NCI-H226 (cell line): ENCODE measurements at regions not wholly inside any gene's neighbourhood (a gene's known extent, or its start where the extent isn't known, plus 50 kb on each side); places are given as distances from the start of the nearest gene placed in this dataset.
"Not testable (repeated sequence)": the region's sequence is repeated elsewhere in the genome, so short reads cannot be mapped to it uniquely, and the experiment has no call there.

Experiments used
- DNase-seq: peaks from one replicate; pipeline ENCODE4 v3.0.0-alpha.2; 2015

- DNase-seq, result no peak
Observed at GRCh38 chr3:109809513-109809912, 472.2 kb upstream of the DPPA4 start.

- no peak for DNase-seq
Observed at GRCh38 chr3:109818081-109818480, 480.7 kb upstream of the DPPA4 start.

GRCh38 chr3:109819734-109820133 lies 482.4 kb upstream of the DPPA4 start:
- DNase-seq, result no peak

- no peak for DNase-seq
Observed at GRCh38 chr3:109825971-109826810, 488.8 kb upstream of the DPPA4 start.

- no peak for DNase-seq
Observed at GRCh38 chr3:109831403-109831802, 494.1 kb upstream of the DPPA4 start.

GRCh38 chr3:109835958-109836357 lies 498.6 kb upstream of the DPPA4 start:
- DNase-seq, result no peak

GRCh38 chr3:109851854-109852253 lies 514.5 kb upstream of the DPPA4 start:
- DNase-seq, result no peak

- no peak for DNase-seq
Observed at GRCh38 chr3:109852283-109852682, 514.9 kb upstream of the DPPA4 start.

GRCh38 chr3:109853077-109853731 lies 515.9 kb upstream of the DPPA4 start:
- no peak for DNase-seq

- peak; percentile 8 for DNase-seq
Observed at GRCh38 chr3:109863701-109864100, 526.4 kb upstream of the DPPA4 start.

- DNase-seq, result no peak
Observed at GRCh38 chr3:109864452-109864851, 527.1 kb upstream of the DPPA4 start.

- no peak for DNase-seq
Observed at GRCh38 chr3:109869586-109869985, 532.2 kb upstream of the DPPA4 start.

GRCh38 chr3:109874896-109875708 lies 537.8 kb upstream of the DPPA4 start:
- DNase-seq, result no peak

- DNase-seq, result not testable (repeated sequence)
Observed at GRCh38 chr3:109877616-109878015, 540.3 kb upstream of the DPPA4 start.

- DNase-seq, result no peak
Observed at GRCh38 chr3:109882144-109882543, 544.8 kb upstream of the DPPA4 start.

- no peak for DNase-seq
Observed at GRCh38 chr3:109887293-109887692, 549.9 kb upstream of the DPPA4 start.

- no peak for DNase-seq
Observed at GRCh38 chr3:109888026-109888425, 550.7 kb upstream of the DPPA4 start.

- no peak for DNase-seq
Observed at GRCh38 chr3:109897734-109898133, 560.4 kb upstream of the DPPA4 start.

- no peak for DNase-seq
Observed at GRCh38 chr3:109899925-109900324, 562.6 kb upstream of the DPPA4 start.

- no peak for DNase-seq
Observed at GRCh38 chr3:109900783-109901182, 563.4 kb upstream of the DPPA4 start.

- no peak for DNase-seq
Observed at GRCh38 chr3:109902549-109902948, 565.2 kb upstream of the DPPA4 start.

- no peak for DNase-seq
Observed at GRCh38 chr3:109903100-109903499, 565.8 kb upstream of the DPPA4 start.

GRCh38 chr3:109910772-109911171 lies 573.4 kb upstream of the DPPA4 start:
- peak; percentile 73 for DNase-seq

GRCh38 chr3:109918740-109919139 lies 581.4 kb upstream of the DPPA4 start:
- DNase-seq, result no peak
